Esophagus squamous epithelium (tissue), 4 donors: ENCODE measurements at regions not wholly inside any gene's neighbourhood (a gene's known extent, or its start where the extent isn't known, plus 50 kb on each side); places are given as distances from the start of the nearest gene placed in this dataset.

ENCODE experiments used
- POLR2A ChIP-seq, 4 donors: fragments of 450-650 bp; IDR thresholded peaks; one replicate each; pipeline ENCODE4 v1.6.1; 2017; ENCODE audit warnings: antibody characterized with exemption in 4 of 4, mild to moderate bottlenecking in 4 of 4, moderate library complexity in 3 of 4
- TF ChIP-seq, protein P1 (sequence below), 6 experiments: fragments of 450-650 bp in 4 of 6; fragments of 200-600 bp in 2 of 6; sonication (generic) in 2 of 6; IDR thresholded peaks; one replicate each; pipeline ENCODE4 v1.5.1; 2016 to 2019; ENCODE audit warnings: antibody characterized with exemption in 6 of 6, mild to moderate bottlenecking in 4 of 6, moderate library complexity in 4 of 6

DNA sequence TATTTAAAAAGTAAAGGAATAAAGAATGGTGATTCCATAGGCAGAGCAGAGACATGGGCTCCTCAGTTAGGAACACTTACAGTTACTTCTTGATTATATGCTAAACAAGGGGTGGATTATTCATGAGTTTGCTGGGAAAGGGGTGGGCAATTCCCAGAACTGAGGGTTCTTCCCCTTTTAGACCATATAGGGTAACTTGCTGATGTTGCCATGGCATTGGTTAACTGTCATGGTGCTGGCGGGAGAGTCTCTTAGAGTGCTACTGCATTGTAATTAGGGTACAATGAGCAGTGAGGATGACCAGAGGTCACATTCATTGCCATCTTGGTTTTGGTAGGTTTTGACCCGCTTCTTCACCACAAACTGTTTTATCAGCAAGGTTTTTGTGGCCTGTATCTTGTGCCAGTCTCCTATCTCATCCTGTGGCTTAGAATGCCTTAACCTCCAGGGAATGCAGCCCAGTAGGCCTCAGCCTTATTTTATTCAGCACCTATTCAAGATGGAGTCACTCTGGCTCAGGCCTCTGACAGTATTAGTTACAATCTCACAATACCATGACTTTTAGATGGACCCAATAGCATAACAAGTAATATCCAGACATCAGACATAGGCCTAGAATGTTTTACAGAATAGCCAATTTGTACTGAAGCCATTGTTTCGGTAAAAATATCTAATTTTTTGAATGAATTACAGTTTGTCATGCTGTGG, 106.8 kb downstream of the ZBTB18 start:
- TF ChIP-seq, protein P1, sequence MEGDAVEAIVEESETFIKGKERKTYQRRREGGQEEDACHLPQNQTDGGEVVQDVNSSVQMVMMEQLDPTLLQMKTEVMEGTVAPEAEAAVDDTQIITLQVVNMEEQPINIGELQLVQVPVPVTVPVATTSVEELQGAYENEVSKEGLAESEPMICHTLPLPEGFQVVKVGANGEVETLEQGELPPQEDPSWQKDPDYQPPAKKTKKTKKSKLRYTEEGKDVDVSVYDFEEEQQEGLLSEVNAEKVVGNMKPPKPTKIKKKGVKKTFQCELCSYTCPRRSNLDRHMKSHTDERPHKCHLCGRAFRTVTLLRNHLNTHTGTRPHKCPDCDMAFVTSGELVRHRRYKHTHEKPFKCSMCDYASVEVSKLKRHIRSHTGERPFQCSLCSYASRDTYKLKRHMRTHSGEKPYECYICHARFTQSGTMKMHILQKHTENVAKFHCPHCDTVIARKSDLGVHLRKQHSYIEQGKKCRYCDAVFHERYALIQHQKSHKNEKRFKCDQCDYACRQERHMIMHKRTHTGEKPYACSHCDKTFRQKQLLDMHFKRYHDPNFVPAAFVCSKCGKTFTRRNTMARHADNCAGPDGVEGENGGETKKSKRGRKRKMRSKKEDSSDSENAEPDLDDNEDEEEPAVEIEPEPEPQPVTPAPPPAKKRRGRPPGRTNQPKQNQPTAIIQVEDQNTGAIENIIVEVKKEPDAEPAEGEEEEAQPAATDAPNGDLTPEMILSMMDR (IDR thresholded peaks at IDR 0.05) = no peak
- TF ChIP-seq POLR2A (IDR thresholded peaks at IDR 0.05) = no peak
